Neural cell (in vitro differentiated cells): ENCODE measurements at regions not wholly inside any gene's neighbourhood (a gene's known extent, or its start where the extent isn't known, plus 50 kb on each side); places are given as distances from the start of the nearest gene placed in this dataset.

ENCODE experiments used
- H2AFZ ChIP-seq: fragments of 200-600, 300-800 bp; sonication (generic), shearing (Covaris generic); 2 replicates; pipeline ENCODE4 v1.6.0; 2014; ENCODE audit warnings: low read depth, mild to moderate bottlenecking, antibody characterized with exemption, low read length, moderate library complexity
- H3F3A ChIP-seq: fragments of 200-600 bp; shearing (Covaris generic); 2 replicates; pipeline ENCODE4 v1.6.1; 2016; ENCODE audit warnings: mild to moderate bottlenecking, moderate library complexity, mixed read lengths, antibody characterized with exemption, low read length; ENCODE audit not compliant: insufficient read depth, poor library complexity, severe bottlenecking
- H3K27ac ChIP-seq: fragments of 200-600, 300-800 bp; sonication (generic), shearing (Covaris generic); 2 replicates; pipeline ENCODE4 v1.5.1; 2014; ENCODE audit warnings: mild to moderate bottlenecking, low read length, moderate library complexity
- H3K27me3 ChIP-seq: fragments of 300-800, 200-600 bp; sonication (generic), shearing (Covaris generic); 2 replicates; pipeline ENCODE4 v1.6.0; 2014; ENCODE audit warnings: mild to moderate bottlenecking, low read depth, low read length, moderate library complexity; ENCODE audit not compliant: insufficient read depth
- H3K36me3 ChIP-seq: fragments of 300-800, 200-600 bp; sonication (generic), shearing (Covaris generic); 2 replicates; pipeline ENCODE4 v1.5.1; 2014; ENCODE audit warnings: mild to moderate bottlenecking, antibody characterized with exemption, low read length, moderate library complexity; ENCODE audit not compliant: insufficient read depth
- H3K4me2 ChIP-seq: fragments of 300-800, 200-600 bp; sonication (generic), shearing (Covaris generic); 2 replicates; pipeline ENCODE4 v1.6.0; 2014; ENCODE audit warnings: mild to moderate bottlenecking, low read length
- H3K4me3 ChIP-seq: fragments of 300-800, 200-600 bp; sonication (generic), shearing (Covaris generic); 2 replicates; pipeline ENCODE4 v1.5.1; 2014; ENCODE audit warnings: mild to moderate bottlenecking, low read length, moderate library complexity
- H3K79me2 ChIP-seq: fragments of 200-600 bp; shearing (Covaris generic); replicated peaks from 2 replicates; pipeline ENCODE4 v1.6.0; 2014; ENCODE audit warnings: mild to moderate bottlenecking, low read length, moderate library complexity; ENCODE audit not compliant: insufficient read depth
- H3K9ac ChIP-seq: fragments of 300-800, 200-600 bp; sonication (generic), shearing (Covaris generic); 2 replicates; pipeline ENCODE4 v1.6.1; 2016; ENCODE audit warnings: mild to moderate bottlenecking, low read length, mixed read lengths
- H3K9me2 ChIP-seq: fragments of 200-600 bp; shearing (Covaris generic); 2 replicates; pipeline ENCODE4 v1.6.1; 2016; ENCODE audit warnings: mild to moderate bottlenecking, low read length, mixed read lengths; ENCODE audit not compliant: insufficient read depth
- H3K9me3 ChIP-seq: fragments of 200-600, 300-800 bp; sonication (generic), shearing (Covaris generic); 2 replicates; pipeline ENCODE4 v1.6.1; 2016; ENCODE audit warnings: mild to moderate bottlenecking, mixed run types, low read length, moderate library complexity, mixed read lengths
- H4K20me1 ChIP-seq: fragments of 200-600 bp; shearing (Covaris generic); 2 replicates; pipeline ENCODE4 v1.6.1; 2016; ENCODE audit warnings: mild to moderate bottlenecking, mixed run types; ENCODE audit not compliant: insufficient read depth
- EP300 ChIP-seq: fragments of 450-650 bp; conservative IDR thresholded peaks from 2 replicates; pipeline ENCODE4 v1.6.1; 2014; ENCODE audit warnings: antibody characterized with exemption, mild to moderate bottlenecking, moderate library complexity; ENCODE audit not compliant: poor library complexity, severe bottlenecking
- EZH2 ChIP-seq: fragments of 200-600, 300-800 bp; shearing (Covaris generic), sonication (generic); IDR thresholded peaks from 2 replicates; pipeline ENCODE4 v1.6.1; 2014; ENCODE audit warnings: antibody characterized with exemption, low read length, borderline replicate concordance, mild to moderate bottlenecking; ENCODE audit not compliant: insufficient read depth, poor library complexity, severe bottlenecking
- MXI1 ChIP-seq: fragments of 450-650 bp; conservative IDR thresholded peaks from 2 replicates; pipeline ENCODE4 v1.6.1; 2014; ENCODE audit warnings: antibody characterized with exemption, mild to moderate bottlenecking; ENCODE audit not compliant: poor library complexity, severe bottlenecking
- POLR2AphosphoS5 ChIP-seq: IDR thresholded peaks from 2 replicates; pipeline ENCODE4 v1.6.1; 2012
- RAD21 ChIP-seq: fragments of 450-650 bp; conservative IDR thresholded peaks from 2 replicates; pipeline ENCODE4 v1.6.1; 2014; ENCODE audit warnings: antibody characterized with exemption, mild to moderate bottlenecking, moderate library complexity
- SMC3 ChIP-seq: fragments of 450-650 bp; conservative IDR thresholded peaks from 2 replicates; pipeline ENCODE4 v1.6.1; 2014; ENCODE audit warnings: antibody characterized with exemption, mild to moderate bottlenecking, moderate library complexity; ENCODE audit not compliant: poor library complexity
- TAF1 ChIP-seq: IDR thresholded peaks from 2 replicates; pipeline ENCODE4 v1.6.1; 2012; ENCODE audit warnings: low read depth
- TF ChIP-seq, protein P1 (sequence below): fragments of 450-650 bp; IDR thresholded peaks from 2 replicates; pipeline ENCODE4 v1.5.1; 2014; ENCODE audit warnings: antibody characterized with exemption, mild to moderate bottlenecking, moderate library complexity; ENCODE audit not compliant: poor library complexity, severe bottlenecking
- TF ChIP-seq, protein P2 (sequence below): IDR thresholded peaks from 2 replicates; pipeline ENCODE4 v1.6.1; 2012; ENCODE audit warnings: borderline replicate concordance

DNA sequence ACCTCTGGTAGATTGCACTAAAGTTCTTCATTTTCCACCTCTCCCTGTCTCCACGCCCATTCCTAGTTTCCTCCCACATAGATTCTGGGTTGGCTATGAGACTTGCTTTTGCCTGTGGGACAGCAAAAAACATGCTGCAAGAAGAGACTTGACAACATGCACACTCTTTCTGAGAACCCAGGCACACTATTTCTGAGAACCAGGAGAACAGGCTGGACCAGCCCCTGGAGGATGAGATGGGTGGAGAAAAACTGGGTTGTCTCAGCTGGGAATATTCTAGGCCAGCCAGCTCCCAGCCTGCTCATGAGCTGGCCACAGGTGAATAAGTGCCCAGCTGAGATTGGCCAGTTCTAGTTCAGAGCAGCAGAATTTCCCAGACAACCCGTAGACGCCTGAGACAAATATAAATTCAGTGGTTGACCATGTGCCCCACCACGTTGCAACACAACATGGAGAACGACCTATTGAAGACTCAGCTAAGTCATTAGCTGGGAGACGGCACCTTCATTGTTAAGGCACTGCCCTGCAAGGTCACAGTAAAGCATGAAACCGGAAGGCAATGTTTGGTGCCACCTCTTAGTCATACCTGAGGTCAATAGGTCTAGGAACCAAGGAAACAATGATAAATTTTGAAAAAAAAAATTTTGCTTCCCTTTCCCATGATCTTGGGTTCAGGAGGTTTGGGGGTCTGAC is 92.7 kb upstream of the AKR1E2 start:
- Histone ChIP-seq H3K36me3 (no peaks in the 10 kb centered on the region), H3K9me3 (no peaks in the 10 kb centered on the region), H2AFZ (no peak overlapping the region), H3F3A (no peaks in the 10 kb centered on the region), H3K79me2 (no peaks in the 10 kb centered on the region), H3K9ac (no peak overlapping the region), H4K20me1 (no peaks in the 10 kb centered on the region), H3K27ac (no peak overlapping the region), H3K4me3 (no peak overlapping the region), H3K9me2 (no peaks in the 10 kb centered on the region), H3K4me2 (no peak overlapping the region), H3K27me3 (no peaks in the 10 kb centered on the region)
- TF ChIP-seq, protein P1, sequence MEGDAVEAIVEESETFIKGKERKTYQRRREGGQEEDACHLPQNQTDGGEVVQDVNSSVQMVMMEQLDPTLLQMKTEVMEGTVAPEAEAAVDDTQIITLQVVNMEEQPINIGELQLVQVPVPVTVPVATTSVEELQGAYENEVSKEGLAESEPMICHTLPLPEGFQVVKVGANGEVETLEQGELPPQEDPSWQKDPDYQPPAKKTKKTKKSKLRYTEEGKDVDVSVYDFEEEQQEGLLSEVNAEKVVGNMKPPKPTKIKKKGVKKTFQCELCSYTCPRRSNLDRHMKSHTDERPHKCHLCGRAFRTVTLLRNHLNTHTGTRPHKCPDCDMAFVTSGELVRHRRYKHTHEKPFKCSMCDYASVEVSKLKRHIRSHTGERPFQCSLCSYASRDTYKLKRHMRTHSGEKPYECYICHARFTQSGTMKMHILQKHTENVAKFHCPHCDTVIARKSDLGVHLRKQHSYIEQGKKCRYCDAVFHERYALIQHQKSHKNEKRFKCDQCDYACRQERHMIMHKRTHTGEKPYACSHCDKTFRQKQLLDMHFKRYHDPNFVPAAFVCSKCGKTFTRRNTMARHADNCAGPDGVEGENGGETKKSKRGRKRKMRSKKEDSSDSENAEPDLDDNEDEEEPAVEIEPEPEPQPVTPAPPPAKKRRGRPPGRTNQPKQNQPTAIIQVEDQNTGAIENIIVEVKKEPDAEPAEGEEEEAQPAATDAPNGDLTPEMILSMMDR = no peak
- TF ChIP-seq TAF1 (no peak), MXI1 (no peak), SMC3 (no peak), EP300 (no peak), EZH2 (no peak), RAD21 (no peak), POLR2AphosphoS5 (no peak)
- TF ChIP-seq, protein P2, sequence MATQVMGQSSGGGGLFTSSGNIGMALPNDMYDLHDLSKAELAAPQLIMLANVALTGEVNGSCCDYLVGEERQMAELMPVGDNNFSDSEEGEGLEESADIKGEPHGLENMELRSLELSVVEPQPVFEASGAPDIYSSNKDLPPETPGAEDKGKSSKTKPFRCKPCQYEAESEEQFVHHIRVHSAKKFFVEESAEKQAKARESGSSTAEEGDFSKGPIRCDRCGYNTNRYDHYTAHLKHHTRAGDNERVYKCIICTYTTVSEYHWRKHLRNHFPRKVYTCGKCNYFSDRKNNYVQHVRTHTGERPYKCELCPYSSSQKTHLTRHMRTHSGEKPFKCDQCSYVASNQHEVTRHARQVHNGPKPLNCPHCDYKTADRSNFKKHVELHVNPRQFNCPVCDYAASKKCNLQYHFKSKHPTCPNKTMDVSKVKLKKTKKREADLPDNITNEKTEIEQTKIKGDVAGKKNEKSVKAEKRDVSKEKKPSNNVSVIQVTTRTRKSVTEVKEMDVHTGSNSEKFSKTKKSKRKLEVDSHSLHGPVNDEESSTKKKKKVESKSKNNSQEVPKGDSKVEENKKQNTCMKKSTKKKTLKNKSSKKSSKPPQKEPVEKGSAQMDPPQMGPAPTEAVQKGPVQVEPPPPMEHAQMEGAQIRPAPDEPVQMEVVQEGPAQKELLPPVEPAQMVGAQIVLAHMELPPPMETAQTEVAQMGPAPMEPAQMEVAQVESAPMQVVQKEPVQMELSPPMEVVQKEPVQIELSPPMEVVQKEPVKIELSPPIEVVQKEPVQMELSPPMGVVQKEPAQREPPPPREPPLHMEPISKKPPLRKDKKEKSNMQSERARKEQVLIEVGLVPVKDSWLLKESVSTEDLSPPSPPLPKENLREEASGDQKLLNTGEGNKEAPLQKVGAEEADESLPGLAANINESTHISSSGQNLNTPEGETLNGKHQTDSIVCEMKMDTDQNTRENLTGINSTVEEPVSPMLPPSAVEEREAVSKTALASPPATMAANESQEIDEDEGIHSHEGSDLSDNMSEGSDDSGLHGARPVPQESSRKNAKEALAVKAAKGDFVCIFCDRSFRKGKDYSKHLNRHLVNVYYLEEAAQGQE = no peak

DNA sequence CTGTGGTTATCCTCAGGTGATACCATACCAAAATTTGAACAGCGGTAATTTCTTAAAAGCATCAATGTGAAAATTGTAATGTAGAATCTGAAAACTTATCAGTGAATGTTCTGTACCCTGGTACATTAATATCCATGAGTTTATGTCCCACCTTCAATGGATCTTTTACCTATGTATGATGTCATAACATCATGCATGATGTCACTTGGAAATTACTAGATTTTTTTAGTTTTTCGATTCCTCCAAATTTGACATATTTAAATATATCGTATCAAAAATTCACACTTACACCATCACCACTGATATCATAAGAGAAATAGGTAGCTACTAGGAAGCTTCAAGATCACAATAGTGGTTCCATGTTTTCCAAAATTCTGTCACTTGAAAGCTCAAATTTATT is 95.0 kb upstream of the AKR1E2 start:
- no peaks in the 10 kb centered on the region for H3K27me3 ChIP-seq
- no peak overlapping the region for H3K4me2 ChIP-seq
- H3K9me3 ChIP-seq = no peaks in the 10 kb centered on the region
- no peak for TF ChIP-seq EP300
- TF ChIP-seq, protein P1 = no peak
- TF ChIP-seq POLR2AphosphoS5 = no peak
- TF ChIP-seq MXI1 = no peak
- no peak for TF ChIP-seq TAF1
- TF ChIP-seq EZH2 = no peak
- no peaks in the 10 kb centered on the region for H3K36me3 ChIP-seq
- no peaks in the 10 kb centered on the region for H4K20me1 ChIP-seq
- no peak overlapping the region for H3K27ac ChIP-seq
- no peaks in the 10 kb centered on the region for H3K9me2 ChIP-seq
- H3F3A ChIP-seq = no peaks in the 10 kb centered on the region
- H3K4me3 ChIP-seq = no peak overlapping the region
- no peak overlapping the region for H2AFZ ChIP-seq
- H3K79me2 ChIP-seq = no peaks in the 10 kb centered on the region
- no peak overlapping the region for H3K9ac ChIP-seq
